SK-N-SH (cell line): ENCODE measurements at regions not wholly inside any gene's neighbourhood (a gene's known extent, or its start where the extent isn't known, plus 50 kb on each side); places are given as distances from the start of the nearest gene placed in this dataset.
A peak's percentile ranks its signal among the peaks of the same experiment; 100 is the strongest.

Experiments used
- CTCF ChIA-PET: fragments of 300-600, 350-600 bp; formaldehyde crosslinking; extraction: SDS; loops from one replicate; lab custom pipeline; 2021; lab: Yijun Ruan, JAX
- POLR2A ChIA-PET: fragments of 350-600 bp; sonication (Branson Sonifier 250); formaldehyde crosslinking; extraction: SDS; loops from one replicate; lab custom pipeline; 2020; ENCODE audit warnings: antibody characterized with exemption, inconsistent platforms; lab: Yijun Ruan, JAX
- DNase-seq: peaks from one replicate; pipeline ENCODE4 v3.0.0; 2012
- H2AFZ ChIP-seq: fragments of 200-600 bp; sonication (generic); 2 replicates; pipeline ENCODE4 v1.8.1; 2016; ENCODE audit warnings: antibody characterized with exemption, mild to moderate bottlenecking, low read depth
- H3F3A ChIP-seq: fragments of 200-600 bp; sonication (generic); replicated peaks from 2 replicates; pipeline ENCODE3; 2016; ENCODE audit warnings: antibody characterized with exemption, mild to moderate bottlenecking; ENCODE audit not compliant: insufficient read depth
- H3K27ac ChIP-seq, 2 experiments: fragments of 200-500 bp in 1 of 2; fragments of 200-600 bp in 1 of 2; sonication (Bioruptor generic) in 1 of 2; sonication (generic), shearing (Covaris generic) in 1 of 2; 2 replicates each; pipeline versions ENCODE4 v1.5.1 to v1.6.1; 2014 to 2016; ENCODE audit warnings: low read depth in 2 of 2, inconsistent platforms in 1 of 2, low read length in 1 of 2, mild to moderate bottlenecking in 1 of 2, mixed read lengths in 1 of 2
- H3K27me3 ChIP-seq: fragments of 200-600 bp; sonication (generic), shearing (Covaris generic); 2 replicates; pipeline ENCODE4 v1.6.1; 2016; ENCODE audit warnings: mixed run types; ENCODE audit not compliant: insufficient read depth
- H3K36me3 ChIP-seq, 2 experiments: fragments of 200-500 bp in 1 of 2; fragments of 200-600 bp in 1 of 2; sonication (Bioruptor generic) in 1 of 2; sonication (generic) in 1 of 2; replicated peaks in 1 of 2; 2 replicates each; pipeline versions ENCODE3 to v1.5.1; 2014 to 2016; ENCODE audit warnings: low read length in 1 of 2, mild to moderate bottlenecking in 1 of 2; ENCODE audit not compliant: insufficient read depth in 2 of 2, control insufficient read depth in 1 of 2
- H3K4me1 ChIP-seq, 2 experiments: fragments of 200-500 bp in 1 of 2; fragments of 200-600 bp in 1 of 2; sonication (Bioruptor generic) in 1 of 2; sonication (generic), shearing (Covaris generic) in 1 of 2; 2 replicates each; pipeline versions ENCODE4 v1.5.1 to v1.6.1; 2014 to 2016; ENCODE audit warnings: low read depth in 1 of 2, low read length in 1 of 2, mixed run types in 1 of 2; ENCODE audit not compliant: insufficient read depth in 2 of 2, control insufficient read depth in 1 of 2
- H3K4me2 ChIP-seq: fragments of 200-600 bp; sonication (generic), shearing (Covaris generic); 2 replicates; pipeline ENCODE4 v1.6.1; 2017; ENCODE audit warnings: mixed run types
- H3K4me3 ChIP-seq, 2 experiments: fragments of 200-500 bp in 1 of 2; fragments of 200-600 bp in 1 of 2; sonication (Bioruptor generic) in 1 of 2; sonication (generic), shearing (Covaris generic) in 1 of 2; 2 replicates each; pipeline versions ENCODE4 v1.5.1 to v1.8.1; 2014 to 2016; ENCODE audit warnings: low read depth in 2 of 2, inconsistent platforms in 1 of 2, low read length in 1 of 2, mild to moderate bottlenecking in 1 of 2, mixed read lengths in 1 of 2, moderate library complexity in 1 of 2
- H3K79me2 ChIP-seq: fragments of 200-600 bp; sonication (generic); 2 replicates; pipeline ENCODE4 v1.8.1; 2017; ENCODE audit warnings: mild to moderate bottlenecking; ENCODE audit not compliant: insufficient read depth
- H3K9ac ChIP-seq: fragments of 200-600 bp; sonication (generic); 2 replicates; pipeline ENCODE4 v1.6.1; 2017; ENCODE audit warnings: mixed run types
- H3K9me2 ChIP-seq: fragments of 200-600 bp; sonication (generic); 2 replicates; pipeline ENCODE4 v1.6.1; 2017; ENCODE audit warnings: mixed run types
- H3K9me3 ChIP-seq: fragments of 200-600 bp; sonication (generic); 2 replicates; pipeline ENCODE4 v1.6.1; 2017; ENCODE audit warnings: mixed run types, mild to moderate bottlenecking, moderate library complexity
- H4K20me1 ChIP-seq: fragments of 200-600 bp; sonication (generic); 2 replicates; pipeline ENCODE4 v1.6.1; 2017; ENCODE audit warnings: mild to moderate bottlenecking, mixed run types; ENCODE audit not compliant: insufficient read depth
- CHD2 ChIP-seq: fragments of 150-350 bp; IDR thresholded peaks from 2 replicates; pipeline ENCODE4 v1.6.1; 2018; ENCODE audit warnings: low read length; ENCODE audit not compliant: partially characterized antibody
- ELF1 ChIP-seq: IDR thresholded peaks from 2 replicates; pipeline ENCODE4 v1.4.0; 2012
- EZH2phosphoT487 ChIP-seq: fragments of 200-600 bp; sonication (generic); IDR thresholded peaks from 2 replicates; pipeline ENCODE4 v1.6.1; 2017; ENCODE audit warnings: low read depth, mixed run types, mild to moderate bottlenecking, antibody characterized with exemption, moderate library complexity, borderline replicate concordance
- FOXM1 ChIP-seq: IDR thresholded peaks from 2 replicates; pipeline ENCODE4 v1.4.0; 2012; ENCODE audit warnings: low read depth, mild to moderate bottlenecking
- GABPA ChIP-seq: IDR thresholded peaks from 2 replicates; pipeline ENCODE4 v1.4.0; 2012; ENCODE audit warnings: low read depth, mild to moderate bottlenecking
- GATA2 ChIP-seq: sonication (generic); formaldehyde crosslinking; IDR thresholded peaks from 2 replicates; pipeline ENCODE4 v1.5.0; 2020; ENCODE audit warnings: mild to moderate bottlenecking, missing genetic modification reagents
- JUND ChIP-seq: IDR thresholded peaks from 2 replicates; pipeline ENCODE4 v1.4.0; 2012
- MEF2A ChIP-seq: IDR thresholded peaks from 2 replicates; pipeline ENCODE4 v1.4.0; 2012; ENCODE audit warnings: low read depth, borderline replicate concordance
- NFIC ChIP-seq: IDR thresholded peaks from 2 replicates; pipeline ENCODE4 v1.4.0; 2012; ENCODE audit warnings: borderline replicate concordance
- NRF1 ChIP-seq: IDR thresholded peaks from 2 replicates; pipeline ENCODE4 v1.6.1; 2012; ENCODE audit warnings: low read depth, mild to moderate bottlenecking, low read length
- POLR2AphosphoS5 ChIP-seq: IDR thresholded peaks from 2 replicates; pipeline ENCODE4 v1.6.1; 2012; ENCODE audit warnings: low read depth, low read length
- RAD21 ChIP-seq: IDR thresholded peaks from 2 replicates; pipeline ENCODE4 v1.6.1; 2012; ENCODE audit warnings: mild to moderate bottlenecking, low read length
- RCOR1 ChIP-seq: fragments of 150-350 bp; IDR thresholded peaks from 2 replicates; pipeline ENCODE4 v1.6.1; 2017; ENCODE audit warnings: antibody characterized with exemption, low read length
- RFX5 ChIP-seq: IDR thresholded peaks from 2 replicates; pipeline ENCODE4 v1.6.1; 2012; ENCODE audit warnings: mild to moderate bottlenecking, improper control_type of control experiment, low read length
- RXRA ChIP-seq: IDR thresholded peaks from 2 replicates; pipeline ENCODE4 v1.4.0; 2012; ENCODE audit warnings: low read depth, mild to moderate bottlenecking, borderline replicate concordance
- SIN3A ChIP-seq: IDR thresholded peaks from 2 replicates; pipeline ENCODE4 v1.6.1; 2012; ENCODE audit warnings: low read depth, mild to moderate bottlenecking, low read length, moderate library complexity, borderline replicate concordance
- SMC3 ChIP-seq: IDR thresholded peaks from 2 replicates; pipeline ENCODE4 v1.6.1; 2012; ENCODE audit warnings: low read depth, low read length, improper control_type of control experiment
- TAF1 ChIP-seq: IDR thresholded peaks from 2 replicates; pipeline ENCODE4 v1.6.1; 2012; ENCODE audit warnings: low read depth, mild to moderate bottlenecking, low read length, moderate library complexity, borderline replicate concordance
- TCF12 ChIP-seq: IDR thresholded peaks from 2 replicates; pipeline ENCODE4 v1.4.0; 2012
- TEAD4 ChIP-seq: IDR thresholded peaks from 2 replicates; pipeline ENCODE4 v1.4.0; 2012; ENCODE audit warnings: mild to moderate bottlenecking, borderline replicate concordance; ENCODE audit not compliant: insufficient read depth
- YY1 ChIP-seq: IDR thresholded peaks from 2 replicates; pipeline ENCODE4 v1.4.0; 2012; ENCODE audit warnings: low read depth, mild to moderate bottlenecking
- WGBS: methylation state at CpG from one replicate; pipeline ENCODE4 v1.1.6; 2017; ENCODE audit warnings: low lambda C conversion rate; 5-methylcytosine and 5-hydroxymethylcytosine counted together
- TF ChIP-seq, protein P1 (sequence below): fragments of 150-350 bp; IDR thresholded peaks from 2 replicates; pipeline ENCODE4 v1.6.1; 2016; ENCODE audit warnings: mild to moderate bottlenecking, low read depth, low read length
- TF ChIP-seq, protein P2 (sequence below): IDR thresholded peaks from 2 replicates; pipeline ENCODE4 v1.4.0; 2012; ENCODE audit warnings: low read depth, borderline replicate concordance
- TF ChIP-seq, protein P3 (sequence below): fragments of 150-350 bp; IDR thresholded peaks from 2 replicates; pipeline ENCODE4 v1.6.1; 2017; ENCODE audit warnings: antibody characterized with exemption, low read length, low read depth, borderline replicate concordance
- TF ChIP-seq, protein P4 (sequence below): IDR thresholded peaks from 2 replicates; pipeline ENCODE4; 2012
- TF ChIP-seq, protein P5 (sequence below): IDR thresholded peaks from 2 replicates; pipeline ENCODE4 v1.6.1; 2012; ENCODE audit warnings: mild to moderate bottlenecking, low read depth, low read length, moderate library complexity

DNA sequence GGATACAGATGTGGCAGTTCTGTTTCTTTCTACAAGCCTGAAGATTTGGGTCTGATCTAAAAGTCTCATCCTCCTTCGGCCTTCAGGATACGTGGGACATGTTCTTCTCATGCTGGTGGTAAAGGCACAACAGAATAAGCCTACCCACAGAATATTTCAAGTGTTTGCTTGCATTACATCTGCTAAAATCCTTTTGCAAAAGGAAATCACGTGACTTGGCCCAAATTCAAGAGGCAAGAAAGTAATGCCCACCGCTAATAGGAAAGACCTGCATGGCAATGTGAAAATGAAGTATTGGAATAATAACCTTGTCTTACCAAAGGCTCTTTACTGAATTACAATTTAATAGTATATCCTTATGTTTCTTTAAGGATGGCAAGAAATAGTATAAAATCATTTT is 439.9 kb upstream of the TGFBR2 start (continued):
- no peak for TF ChIP-seq EZH2phosphoT487

DNA sequence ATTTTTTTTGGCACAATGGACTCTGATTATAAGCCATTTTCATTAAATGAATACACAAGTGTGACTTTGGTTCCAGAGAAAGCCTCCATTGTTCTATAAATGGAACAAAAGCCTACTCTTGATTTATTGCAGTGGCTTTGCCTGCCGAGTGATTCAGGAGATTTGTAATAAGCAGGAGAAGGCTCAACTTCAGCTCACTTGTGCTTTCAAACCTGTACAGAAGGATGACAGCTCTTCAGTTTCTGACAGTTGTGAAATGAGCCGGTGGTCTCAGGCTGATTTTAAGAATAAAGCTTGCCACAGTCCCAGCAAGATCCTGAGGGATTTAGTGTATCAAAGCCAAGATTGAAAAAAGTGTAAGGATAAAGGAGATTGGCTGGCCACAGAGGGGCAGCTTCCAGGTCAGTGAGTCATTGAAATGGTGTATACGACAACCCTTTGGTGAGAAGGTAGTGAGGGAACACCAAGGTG is 438.8 kb upstream of the TGFBR2 start:
- DNase-seq = no peak
- no peak overlapping the region for H3K4me3 ChIP-seq
- 58% methylated on average over 3 of the region's 3 CpGs for WGBS
- H3K9me3 ChIP-seq = 0 out of 2 replicates have a peak, but pooled peaks cover 6% of the 10 kb centered on the region
- peaks cover 0 to 12% of the 10 kb centered on the region in 2 experiments for H3K4me1 ChIP-seq
- peaks cover 0 to 8% of the 10 kb centered on the region in 2 experiments for H3K36me3 ChIP-seq
- H3K27me3 ChIP-seq = no peaks in the 10 kb centered on the region
- H3F3A ChIP-seq = peaks cover 11% of the 10 kb centered on the region
- H4K20me1 ChIP-seq = no peaks in the 10 kb centered on the region
- CTCF ChIA-PET = interaction anchor here (4.7 kb wide), 1 partner anchor 31 kb away, joined by 15 read pairs; no protein-coding TSS in a partner anchor
- no peak overlapping the region for H2AFZ ChIP-seq
- no peak overlapping the region for H3K9ac ChIP-seq
- no peak overlapping the region for H3K27ac ChIP-seq
- no peaks in the 10 kb centered on the region for H3K79me2 ChIP-seq
- H3K9me2 ChIP-seq = no peaks in the 10 kb centered on the region
- POLR2A ChIA-PET = no interaction called here
- H3K4me2 ChIP-seq = no peak overlapping the region
- TF ChIP-seq JUND = no peak
- no peak for TF ChIP-seq CHD2
- TF ChIP-seq RCOR1 = no peak
- no peak for TF ChIP-seq ELF1
- no peak for TF ChIP-seq RAD21
- TF ChIP-seq GABPA = no peak
- no peak for TF ChIP-seq SIN3A
- TF ChIP-seq GATA2 (CRISPR knock-in tag) = no peak
- no peak for TF ChIP-seq RXRA
- TF ChIP-seq SMC3 = no peak
- peak; percentile 42 for TF ChIP-seq TCF12
- no peak for TF ChIP-seq EZH2phosphoT487
- TF ChIP-seq YY1 = no peak
- no peak for TF ChIP-seq POLR2AphosphoS5
- peak; percentile 70; the same call in 1 of the 2 replicates for TF ChIP-seq MEF2A
- TF ChIP-seq, protein P1, sequence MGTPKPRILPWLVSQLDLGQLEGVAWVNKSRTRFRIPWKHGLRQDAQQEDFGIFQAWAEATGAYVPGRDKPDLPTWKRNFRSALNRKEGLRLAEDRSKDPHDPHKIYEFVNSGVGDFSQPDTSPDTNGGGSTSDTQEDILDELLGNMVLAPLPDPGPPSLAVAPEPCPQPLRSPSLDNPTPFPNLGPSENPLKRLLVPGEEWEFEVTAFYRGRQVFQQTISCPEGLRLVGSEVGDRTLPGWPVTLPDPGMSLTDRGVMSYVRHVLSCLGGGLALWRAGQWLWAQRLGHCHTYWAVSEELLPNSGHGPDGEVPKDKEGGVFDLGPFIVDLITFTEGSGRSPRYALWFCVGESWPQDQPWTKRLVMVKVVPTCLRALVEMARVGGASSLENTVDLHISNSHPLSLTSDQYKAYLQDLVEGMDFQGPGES = no peak
- TF ChIP-seq, protein P2, sequence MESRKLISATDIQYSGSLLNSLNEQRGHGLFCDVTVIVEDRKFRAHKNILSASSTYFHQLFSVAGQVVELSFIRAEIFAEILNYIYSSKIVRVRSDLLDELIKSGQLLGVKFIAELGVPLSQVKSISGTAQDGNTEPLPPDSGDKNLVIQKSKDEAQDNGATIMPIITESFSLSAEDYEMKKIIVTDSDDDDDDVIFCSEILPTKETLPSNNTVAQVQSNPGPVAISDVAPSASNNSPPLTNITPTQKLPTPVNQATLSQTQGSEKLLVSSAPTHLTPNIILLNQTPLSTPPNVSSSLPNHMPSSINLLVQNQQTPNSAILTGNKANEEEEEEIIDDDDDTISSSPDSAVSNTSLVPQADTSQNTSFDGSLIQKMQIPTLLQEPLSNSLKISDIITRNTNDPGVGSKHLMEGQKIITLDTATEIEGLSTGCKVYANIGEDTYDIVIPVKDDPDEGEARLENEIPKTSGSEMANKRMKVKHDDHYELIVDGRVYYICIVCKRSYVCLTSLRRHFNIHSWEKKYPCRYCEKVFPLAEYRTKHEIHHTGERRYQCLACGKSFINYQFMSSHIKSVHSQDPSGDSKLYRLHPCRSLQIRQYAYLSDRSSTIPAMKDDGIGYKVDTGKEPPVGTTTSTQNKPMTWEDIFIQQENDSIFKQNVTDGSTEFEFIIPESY = no peak
- TF ChIP-seq TEAD4 = no peak
- TF ChIP-seq NFIC = no peak
- no peak for TF ChIP-seq NRF1
- TF ChIP-seq, protein P3, sequence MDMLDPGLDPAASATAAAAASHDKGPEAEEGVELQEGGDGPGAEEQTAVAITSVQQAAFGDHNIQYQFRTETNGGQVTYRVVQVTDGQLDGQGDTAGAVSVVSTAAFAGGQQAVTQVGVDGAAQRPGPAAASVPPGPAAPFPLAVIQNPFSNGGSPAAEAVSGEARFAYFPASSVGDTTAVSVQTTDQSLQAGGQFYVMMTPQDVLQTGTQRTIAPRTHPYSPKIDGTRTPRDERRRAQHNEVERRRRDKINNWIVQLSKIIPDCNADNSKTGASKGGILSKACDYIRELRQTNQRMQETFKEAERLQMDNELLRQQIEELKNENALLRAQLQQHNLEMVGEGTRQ = no peak
- TF ChIP-seq TAF1 = no peak
- TF ChIP-seq, protein P4, sequence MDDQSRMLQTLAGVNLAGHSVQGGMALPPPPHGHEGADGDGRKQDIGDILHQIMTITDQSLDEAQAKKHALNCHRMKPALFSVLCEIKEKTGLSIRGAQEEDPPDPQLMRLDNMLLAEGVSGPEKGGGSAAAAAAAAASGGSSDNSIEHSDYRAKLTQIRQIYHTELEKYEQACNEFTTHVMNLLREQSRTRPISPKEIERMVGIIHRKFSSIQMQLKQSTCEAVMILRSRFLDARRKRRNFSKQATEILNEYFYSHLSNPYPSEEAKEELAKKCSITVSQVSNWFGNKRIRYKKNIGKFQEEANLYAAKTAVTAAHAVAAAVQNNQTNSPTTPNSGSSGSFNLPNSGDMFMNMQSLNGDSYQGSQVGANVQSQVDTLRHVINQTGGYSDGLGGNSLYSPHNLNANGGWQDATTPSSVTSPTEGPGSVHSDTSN = peak; percentile 80
- no peak for TF ChIP-seq FOXM1
- TF ChIP-seq RFX5 = no peak
- TF ChIP-seq, protein P5, sequence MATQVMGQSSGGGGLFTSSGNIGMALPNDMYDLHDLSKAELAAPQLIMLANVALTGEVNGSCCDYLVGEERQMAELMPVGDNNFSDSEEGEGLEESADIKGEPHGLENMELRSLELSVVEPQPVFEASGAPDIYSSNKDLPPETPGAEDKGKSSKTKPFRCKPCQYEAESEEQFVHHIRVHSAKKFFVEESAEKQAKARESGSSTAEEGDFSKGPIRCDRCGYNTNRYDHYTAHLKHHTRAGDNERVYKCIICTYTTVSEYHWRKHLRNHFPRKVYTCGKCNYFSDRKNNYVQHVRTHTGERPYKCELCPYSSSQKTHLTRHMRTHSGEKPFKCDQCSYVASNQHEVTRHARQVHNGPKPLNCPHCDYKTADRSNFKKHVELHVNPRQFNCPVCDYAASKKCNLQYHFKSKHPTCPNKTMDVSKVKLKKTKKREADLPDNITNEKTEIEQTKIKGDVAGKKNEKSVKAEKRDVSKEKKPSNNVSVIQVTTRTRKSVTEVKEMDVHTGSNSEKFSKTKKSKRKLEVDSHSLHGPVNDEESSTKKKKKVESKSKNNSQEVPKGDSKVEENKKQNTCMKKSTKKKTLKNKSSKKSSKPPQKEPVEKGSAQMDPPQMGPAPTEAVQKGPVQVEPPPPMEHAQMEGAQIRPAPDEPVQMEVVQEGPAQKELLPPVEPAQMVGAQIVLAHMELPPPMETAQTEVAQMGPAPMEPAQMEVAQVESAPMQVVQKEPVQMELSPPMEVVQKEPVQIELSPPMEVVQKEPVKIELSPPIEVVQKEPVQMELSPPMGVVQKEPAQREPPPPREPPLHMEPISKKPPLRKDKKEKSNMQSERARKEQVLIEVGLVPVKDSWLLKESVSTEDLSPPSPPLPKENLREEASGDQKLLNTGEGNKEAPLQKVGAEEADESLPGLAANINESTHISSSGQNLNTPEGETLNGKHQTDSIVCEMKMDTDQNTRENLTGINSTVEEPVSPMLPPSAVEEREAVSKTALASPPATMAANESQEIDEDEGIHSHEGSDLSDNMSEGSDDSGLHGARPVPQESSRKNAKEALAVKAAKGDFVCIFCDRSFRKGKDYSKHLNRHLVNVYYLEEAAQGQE = no peak
